ENCODE measurements at regions not wholly inside any gene's neighbourhood (a gene's known extent, or its start where the extent isn't known, plus 50 kb on each side); places are given as distances from the start of the nearest gene placed in this dataset.

GRCh38 chr6:6943421-6943820, 164.3 kb upstream of the RREB1 start:
- TF ChIP-seq CTCF (IDR thresholded peaks at IDR 0.05): no peak
- no peak for TF ChIP-seq POLR2A (IDR thresholded peaks at IDR 0.05)

All from esophagus squamous epithelium (tissue), 4 donors.